Stimulated activated CD4-positive, alpha-beta T cell treated with anti-CD3 and anti-CD28 coated beads, TNF-alpha, amount 100 ng/mL, for 24 hours (primary cell): ENCODE measurements at regions not wholly inside any gene's neighbourhood (a gene's known extent, or its start where the extent isn't known, plus 50 kb on each side); places are given as distances from the start of the nearest gene placed in this dataset.

Source experiments
- DNase-seq, 3 experiments: peaks; one replicate each; pipeline ENCODE4 v3.0.0-alpha.2; 2020; ENCODE audit warnings: low read depth in 3 of 3

GRCh38 chr6:2426561-2427340 lies 181.3 kb upstream of the GMDS start:
- no peak for DNase-seq

- no peak for DNase-seq
Observed at GRCh38 chr6:2416128-2416712, 170.8 kb upstream of the GMDS start.

- no peak for DNase-seq
Observed at GRCh38 chr6:2414885-2415547, 169.6 kb upstream of the GMDS start.

- no peak for DNase-seq
Observed at GRCh38 chr6:2412731-2413130, 167.3 kb upstream of the GMDS start.

- DNase-seq, result no peak
Observed at GRCh38 chr6:2410656-2411380, 165.4 kb upstream of the GMDS start.

- DNase-seq, result no peak
Observed at GRCh38 chr6:2407525-2407924, 162.1 kb upstream of the GMDS start.

GRCh38 chr6:2404211-2404929 lies 159.0 kb upstream of the GMDS start:
- DNase-seq, result no peak

GRCh38 chr6:2403546-2403945 lies 158.1 kb upstream of the GMDS start:
- DNase-seq, result no peak

- no peak for DNase-seq
Observed at GRCh38 chr6:2396846-2397630, 151.6 kb upstream of the GMDS start.

- no peak for DNase-seq
Observed at GRCh38 chr6:2396042-2396657, 150.7 kb upstream of the GMDS start.

- no peak for DNase-seq
Observed at GRCh38 chr6:2388554-2389324, 143.3 kb upstream of the GMDS start.

GRCh38 chr6:2387445-2387844 lies 142.0 kb upstream of the GMDS start:
- DNase-seq, result peak in 1 of 3 experiments; percentile 12

- DNase-seq, result no peak
Observed at GRCh38 chr6:2385471-2385983, 140.1 kb upstream of the GMDS start.

GRCh38 chr6:2384528-2384927 lies 139.1 kb upstream of the GMDS start:
- DNase-seq, result no peak

GRCh38 chr6:2381872-2382661 lies 136.7 kb upstream of the GMDS start:
- no peak for DNase-seq

GRCh38 chr6:2378891-2379652 lies 133.7 kb upstream of the GMDS start:
- DNase-seq, result no peak

GRCh38 chr6:2378046-2378657 lies 132.7 kb upstream of the GMDS start:
- no peak for DNase-seq
